ENCODE measurements at regions not wholly inside any gene's neighbourhood (a gene's known extent, or its start where the extent isn't known, plus 50 kb on each side); places are given as distances from the start of the nearest gene placed in this dataset.

GRCh38 chr9:14961372-14962068 is 51.3 kb upstream of the FREM1 start (continued):
- TF ChIP-seq NFE2L2 (IDR thresholded peaks at IDR 0.05; ENCODE audit: low read length) (no peak), NFKB2 (CRISPR knock-in tag; IDR thresholded peaks at IDR 0.05; ENCODE audit: borderline replicate concordance) (no peak), RXRB (CRISPR knock-in tag; IDR thresholded peaks at IDR 0.05; ENCODE audit: borderline replicate concordance) (peak; percentile 51; the same call in 1 of the 2 replicates), ZNF710 (CRISPR knock-in tag; IDR thresholded peaks at IDR 0.05; ENCODE audit: borderline replicate concordance) (peak; percentile 72), GATAD2A (CRISPR knock-in tag; IDR thresholded peaks at IDR 0.05) (peak; percentile 60), FOSL2 (CRISPR knock-in tag; IDR thresholded peaks at IDR 0.05) (peak; percentile 40; the same call in 1 of the 2 replicates), FOXO1 (CRISPR knock-in tag; IDR thresholded peaks at IDR 0.05) (peak; percentile 9; the same call in 1 of the 2 replicates), RBM39 (IDR thresholded peaks at IDR 0.05; ENCODE audit: low read depth, low read length, poor library complexity, severe bottlenecking) (no peak), MYC (CRISPR knock-in tag; IDR thresholded peaks at IDR 0.05; ENCODE audit: borderline replicate concordance) (peak; percentile 41; the same call in 1 of the 2 replicates), KDM5A (IDR thresholded peaks at IDR 0.05; ENCODE audit: borderline replicate concordance, low read length) (peak; percentile 53; the same call in 1 of the 2 replicates), MED8 (CRISPR knock-in tag; IDR thresholded peaks at IDR 0.05; ENCODE audit: insufficient replicate concordance) (peak; percentile 83), HDAC6 (IDR thresholded peaks at IDR 0.05; ENCODE audit: low read depth, low read length) (no peak), AGO2 (optimal IDR thresholded peaks at IDR 0.05; ENCODE audit: low read depth, low read length) (no peak), ZKSCAN8 (CRISPR knock-in tag; IDR thresholded peaks at IDR 0.05; ENCODE audit: borderline replicate concordance) (peak; percentile 51; the same call in 1 of the 2 replicates), PAXIP1 (CRISPR knock-in tag; conservative IDR thresholded peaks at IDR 0.05) (peak; percentile 83), KAT8 (CRISPR knock-in tag; IDR thresholded peaks at IDR 0.05) (peak; percentile 57), ZNF564 (CRISPR knock-in tag; IDR thresholded peaks at IDR 0.05) (no peak), ZNF24 (IDR thresholded peaks at IDR 0.05) (0 out of 2 replicates have a peak, but pooled peaks have one; percentile 23), RFXAP (CRISPR knock-in tag; IDR thresholded peaks at IDR 0.05; ENCODE audit: borderline replicate concordance) (peak; percentile 93), HMGXB4 (CRISPR knock-in tag; IDR thresholded peaks at IDR 0.05; ENCODE audit: borderline replicate concordance in 1 of 2, low read depth in 1 of 2) (peak in 1 of 2 experiments; percentile 34; a peak in 1 of 4 replicates), SMC3 (IDR thresholded peaks at IDR 0.05; ENCODE audit: low read length) (peak; percentile 11; the same call in 1 of the 2 replicates), ONECUT2 (CRISPR knock-in tag; IDR thresholded peaks at IDR 0.05) (0 out of 2 replicates have a peak, but pooled peaks have one; percentile 48), RCOR2 (CRISPR knock-in tag; IDR thresholded peaks at IDR 0.05) (0 out of 2 replicates have a peak, but pooled peaks have one; percentile 32)

All from HepG2 (cell line).